ENCODE measurements at regions not wholly inside any gene's neighbourhood (a gene's known extent, or its start where the extent isn't known, plus 50 kb on each side); places are given as distances from the start of the nearest gene placed in this dataset.

GRCh38 chr5:39980056-39980455 is 555.3 kb upstream of the DAB2 start:
- no peak overlapping the region for H3K4me3 ChIP-seq
- no peak overlapping the region for H3K27ac ChIP-seq
- DNase-seq, result no peak
- H3K36me3 ChIP-seq, result no peaks in the 10 kb centered on the region
- intact Hi-C loops (cut with DNase I), result no loop called here
- H3K9me3 ChIP-seq, result no peaks in the 10 kb centered on the region
- H3K27me3 ChIP-seq, result no peaks in the 10 kb centered on the region
- WGBS, 2 donors, result 73 to 81% methylated on average over 1 of the region's 1 CpG
- peaks cover 0 to 8% (median 2%) of the 10 kb centered on the region in 4 donors for H3K4me1 ChIP-seq
- no peak for TF ChIP-seq CTCF (IDR thresholded peaks at IDR 0.05)
- no peak for TF ChIP-seq POLR2A (IDR thresholded peaks at IDR 0.05)
- TF ChIP-seq POLR2AphosphoS5 (IDR thresholded peaks at IDR 0.05), result no peak
- no peak for TF ChIP-seq EP300 (IDR thresholded peaks at IDR 0.05)

- intact Hi-C loops (cut with DNase I), result no loop called here
- TF ChIP-seq EP300 (IDR thresholded peaks at IDR 0.05), result no peak
- no peak for TF ChIP-seq CTCF (IDR thresholded peaks at IDR 0.05)
- TF ChIP-seq POLR2A (IDR thresholded peaks at IDR 0.05), result no peak
- no peak for TF ChIP-seq POLR2AphosphoS5 (IDR thresholded peaks at IDR 0.05)
Observed at GRCh38 chr5:39977066-39977655, 552.4 kb upstream of the DAB2 start.

GRCh38 chr5:39970117-39970798 is 545.5 kb upstream of the DAB2 start:
- 96% methylated on average over 2 of the region's 2 CpGs for WGBS, 2 donors
- intact Hi-C loops (cut with DNase I), result no loop called here

More at GRCh38 chr5:39977066-39977655, 552.4 kb upstream of the DAB2 start:
- DNase-seq, result no peak
- no peaks in the 10 kb centered on the region for H3K4me1 ChIP-seq
- H3K9me3 ChIP-seq, result no peaks in the 10 kb centered on the region
- H3K36me3 ChIP-seq, result no peaks in the 10 kb centered on the region
- H3K27me3 ChIP-seq, result no peaks in the 10 kb centered on the region
- WGBS, 2 donors, result 89 to 91% methylated on average over 3 of the region's 3 CpGs
- no peak overlapping the region for H3K4me3 ChIP-seq
- H3K27ac ChIP-seq, result no peak overlapping the region

GRCh38 chr5:39968381-39968780 is 543.6 kb upstream of the DAB2 start:
- H3K27me3 ChIP-seq, result no peaks in the 10 kb centered on the region
- no peak overlapping the region for H3K27ac ChIP-seq
- TF ChIP-seq POLR2A (IDR thresholded peaks at IDR 0.05), result no peak
- TF ChIP-seq EP300 (IDR thresholded peaks at IDR 0.05), result no peak
- no peak for TF ChIP-seq POLR2AphosphoS5 (IDR thresholded peaks at IDR 0.05)
- no peak for TF ChIP-seq CTCF (IDR thresholded peaks at IDR 0.05)
- 57 to 76% methylated on average over 2 of the region's 2 CpGs for WGBS, 2 donors
- H3K4me1 ChIP-seq, result peaks cover 0 to 8% (median 0%) of the 10 kb centered on the region in 4 donors
- intact Hi-C loops (cut with DNase I), result no loop called here
- H3K9me3 ChIP-seq, result no peaks in the 10 kb centered on the region
- no peak for DNase-seq
- no peak overlapping the region for H3K4me3 ChIP-seq
- no peaks in the 10 kb centered on the region for H3K36me3 ChIP-seq

More at GRCh38 chr5:39970117-39970798, 545.5 kb upstream of the DAB2 start:
- TF ChIP-seq POLR2A (IDR thresholded peaks at IDR 0.05) (no peak), POLR2AphosphoS5 (IDR thresholded peaks at IDR 0.05) (no peak), EP300 (IDR thresholded peaks at IDR 0.05) (no peak), CTCF (IDR thresholded peaks at IDR 0.05) (no peak)
- Histone ChIP-seq H3K36me3 (no peaks in the 10 kb centered on the region), H3K27me3 (no peaks in the 10 kb centered on the region), H3K27ac (no peak overlapping the region), H3K9me3 (no peaks in the 10 kb centered on the region), H3K4me1 (peaks cover 0 to 8% (median 0%) of the 10 kb centered on the region in 4 donors), H3K4me3 (no peak overlapping the region)
- no peak for DNase-seq
